RPMI7951 (cell line): ENCODE measurements at regions not wholly inside any gene's neighbourhood (a gene's known extent, or its start where the extent isn't known, plus 50 kb on each side); places are given as distances from the start of the nearest gene placed in this dataset.

Experiments used
- DNase-seq: peaks from one replicate; pipeline ENCODE4 v3.0.0-alpha.2; 2012; ENCODE audit warnings: low read depth

DNA sequence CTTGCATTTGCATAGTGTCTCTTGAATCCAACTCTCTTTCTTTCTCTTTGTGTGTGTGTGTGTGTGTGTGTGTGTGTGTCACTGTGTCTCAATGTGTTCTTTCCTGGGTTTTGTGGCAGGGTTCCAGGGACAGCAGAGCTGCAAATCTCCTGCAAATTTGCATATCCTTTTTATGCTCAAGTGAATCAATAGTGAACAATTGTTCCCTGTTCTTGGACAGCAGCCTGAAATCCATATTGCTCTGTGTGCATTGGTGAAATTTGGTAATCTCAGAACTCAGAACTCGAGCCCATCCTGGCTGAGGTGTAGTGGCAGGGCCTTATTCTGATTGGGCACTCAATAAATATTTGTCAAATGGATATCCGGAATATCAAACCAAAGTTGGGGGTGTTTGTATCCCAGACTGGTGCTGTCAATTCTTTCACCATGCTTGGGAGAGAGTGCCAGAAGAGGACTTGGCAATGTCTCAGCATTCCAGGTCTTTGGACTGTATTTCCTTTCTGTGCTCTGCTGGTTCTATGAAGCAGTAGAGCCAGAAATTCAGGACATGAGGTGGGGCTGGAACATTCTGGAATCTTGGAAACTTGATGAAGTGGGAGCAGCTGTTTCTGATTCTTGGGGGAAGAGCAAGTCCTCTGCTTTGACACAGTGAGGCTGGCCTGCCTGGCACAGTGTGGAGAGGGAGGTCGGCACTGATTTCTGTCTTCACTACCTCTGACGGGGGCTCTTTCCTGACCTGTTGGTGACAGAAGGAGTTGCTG is 380.6 kb upstream of the C2CD4B start:
- peak; percentile 11 for DNase-seq

DNA sequence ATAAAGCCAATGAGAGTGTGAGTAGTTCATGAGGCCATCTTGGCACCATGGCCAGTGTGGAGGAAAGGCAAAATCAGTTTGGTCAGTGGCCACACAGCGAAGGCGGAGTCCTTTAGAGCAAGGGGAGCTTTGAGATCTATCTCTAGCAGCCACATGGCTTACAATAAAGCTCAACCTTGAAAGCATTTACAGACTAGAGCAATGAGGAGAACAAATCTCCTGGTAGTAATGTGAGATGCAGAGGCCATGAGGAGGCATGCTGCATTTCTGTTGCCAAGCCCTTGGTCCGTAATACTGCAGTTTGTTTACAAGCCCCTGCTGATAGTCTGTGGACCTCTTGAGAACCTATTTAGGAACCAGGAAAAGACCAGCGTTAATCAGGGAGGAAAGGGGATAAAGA is 381.5 kb upstream of the C2CD4B start:
- no peak for DNase-seq

DNA sequence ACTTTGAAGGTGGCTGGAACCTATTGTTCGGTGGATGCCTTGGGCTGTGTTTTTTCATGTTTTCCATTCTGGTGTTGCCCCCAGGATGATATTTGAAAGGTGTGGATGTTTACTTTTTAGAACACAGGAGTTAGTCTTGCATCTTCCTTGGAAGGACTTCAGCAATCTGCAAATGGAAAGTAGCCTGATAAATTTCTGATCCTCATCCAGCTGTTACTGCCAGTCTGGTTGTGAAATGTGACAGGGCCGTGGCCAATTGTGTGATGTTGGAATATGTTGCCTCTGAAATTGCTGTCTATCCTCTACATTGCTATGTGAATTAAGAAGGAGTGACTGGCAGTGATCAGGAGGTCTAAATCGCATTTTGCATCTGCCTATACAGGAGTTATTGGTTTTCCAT is 382.5 kb upstream of the C2CD4B start:
- DNase-seq = no peak

DNA sequence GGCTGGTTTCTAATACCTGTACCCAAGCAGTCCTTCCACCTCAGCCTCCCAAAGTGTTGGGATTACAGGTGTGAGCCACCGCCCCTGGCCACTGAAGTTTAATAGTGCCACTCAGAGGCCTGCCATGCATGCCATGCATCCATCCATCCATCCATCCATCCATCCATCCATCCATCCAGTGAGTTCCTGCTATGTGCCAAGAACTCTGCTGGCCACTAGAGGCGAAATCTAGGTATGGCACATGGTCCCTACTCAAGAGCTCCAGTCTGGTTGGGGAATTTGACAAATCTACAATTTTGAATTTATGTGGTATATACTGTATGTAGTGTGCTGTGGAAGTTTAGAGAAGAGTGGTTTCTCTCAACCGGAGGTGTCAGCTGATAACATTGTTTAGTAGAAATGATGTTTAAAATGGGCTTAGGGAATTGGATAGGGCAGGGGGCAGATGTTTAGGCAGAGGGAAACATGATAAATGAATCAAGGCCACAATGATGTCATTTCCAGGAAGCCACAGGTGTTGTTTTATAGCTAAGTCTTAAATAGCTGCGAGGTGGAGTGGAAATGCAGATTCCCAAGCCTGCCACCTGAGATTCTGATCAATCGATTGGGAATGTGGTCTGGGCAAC is 384.4 kb upstream of the C2CD4B start:
- DNase-seq = peak; percentile 62

DNA sequence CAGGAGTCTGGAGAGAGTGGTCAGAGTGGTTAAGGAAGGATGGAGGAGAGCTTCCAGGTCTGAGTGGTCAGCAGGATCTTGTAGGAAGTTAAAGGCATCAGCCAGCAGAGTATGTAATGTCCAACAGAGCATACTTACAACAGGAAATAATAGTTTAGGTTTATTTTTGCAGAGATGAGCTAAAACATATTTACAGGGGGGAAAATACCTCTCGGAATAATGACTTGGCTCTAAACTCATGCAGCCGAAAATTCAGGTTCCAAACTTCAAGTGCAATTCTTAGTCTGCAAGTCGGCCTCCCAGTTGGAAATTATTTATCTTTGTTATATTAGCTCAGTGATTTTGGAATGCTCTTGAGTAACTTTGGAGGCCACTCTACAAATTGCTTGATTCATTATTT is 385.0 kb upstream of the C2CD4B start:
- no peak for DNase-seq

DNA sequence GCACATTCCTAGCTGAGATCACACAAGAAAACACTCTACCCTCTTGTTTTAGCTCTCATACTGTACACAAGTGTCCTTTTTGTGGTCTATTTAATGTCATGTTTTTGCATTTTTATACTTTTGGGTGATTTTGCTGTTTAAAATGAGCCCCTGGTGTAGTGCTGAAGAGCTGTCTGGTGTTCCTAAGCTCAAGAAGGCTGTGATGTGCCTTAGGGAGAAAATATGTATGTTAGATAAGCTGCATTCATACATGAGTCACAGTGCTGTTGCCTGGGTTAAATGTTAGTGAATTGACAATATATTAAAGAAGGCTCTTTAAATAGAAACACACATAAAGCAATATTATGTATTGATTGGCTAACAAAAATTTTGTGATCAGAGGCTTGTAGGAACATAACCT is 387.4 kb upstream of the C2CD4B start:
- DNase-seq = no peak

DNA sequence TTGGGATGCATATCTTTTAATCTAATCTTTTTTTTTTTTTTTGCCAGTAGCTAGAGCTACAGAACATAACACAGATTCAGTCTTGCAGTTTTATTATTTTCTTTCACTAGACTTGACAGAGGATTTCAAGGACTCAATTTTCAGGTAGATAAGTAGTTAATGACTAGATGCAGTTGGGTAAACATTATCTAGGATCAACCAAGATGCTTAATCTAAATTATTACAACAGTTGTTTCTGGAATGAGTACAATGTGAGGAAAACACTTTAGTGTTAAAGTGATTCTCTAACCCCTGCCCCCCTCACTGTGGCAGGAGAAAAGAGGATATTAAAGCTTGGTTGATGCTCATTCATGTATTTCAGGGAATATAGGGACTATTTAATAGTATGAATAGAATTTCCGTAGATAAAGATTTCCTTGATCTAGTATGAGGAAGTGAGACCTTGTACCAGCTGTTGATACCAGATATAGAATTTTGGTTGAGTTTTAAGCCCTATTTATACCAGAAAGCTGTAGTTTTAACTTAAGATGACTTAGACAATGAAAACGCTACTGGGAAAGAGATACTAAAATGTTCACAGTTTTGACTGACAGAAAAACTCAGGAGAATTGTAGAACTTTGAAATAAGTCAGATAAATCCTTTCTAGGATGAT is 389.0 kb upstream of the C2CD4B start:
- DNase-seq = no peak

DNA sequence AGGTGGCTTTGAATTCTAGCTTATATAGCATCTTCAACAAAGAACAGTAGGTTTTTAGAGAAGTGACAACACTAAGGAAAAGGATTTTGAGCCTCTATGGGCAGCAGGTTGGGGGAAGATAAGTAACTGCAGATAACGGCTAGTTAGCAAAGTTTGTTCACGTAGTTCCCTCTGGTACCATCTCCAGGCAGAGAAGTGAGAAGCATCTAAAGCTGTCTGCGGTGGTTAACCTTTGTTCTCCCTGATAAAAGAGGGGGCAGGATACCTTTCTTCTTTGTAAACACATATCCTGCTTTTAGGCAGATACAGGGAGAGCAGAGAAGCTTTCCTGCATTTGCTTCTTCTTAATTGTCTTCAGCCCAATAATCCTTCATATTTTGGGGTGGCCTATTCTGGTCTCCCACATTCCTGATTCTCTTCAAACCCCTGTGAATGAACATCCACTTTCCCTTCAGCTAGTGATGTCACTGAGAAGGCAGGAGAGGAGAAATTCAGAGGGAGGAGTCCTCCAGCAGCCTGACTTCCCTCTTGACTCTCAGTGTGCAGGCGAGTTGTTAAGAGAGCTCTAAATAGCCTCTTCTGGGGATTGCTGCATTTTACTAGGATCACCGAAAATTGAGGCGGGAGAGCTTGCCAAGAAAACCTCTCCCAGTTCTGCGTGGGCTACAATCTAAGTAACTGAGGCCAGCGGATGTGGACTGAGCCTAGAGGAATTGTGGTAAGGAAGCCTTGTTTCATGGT is 393.7 kb upstream of the C2CD4B start:
- no peak for DNase-seq

DNA sequence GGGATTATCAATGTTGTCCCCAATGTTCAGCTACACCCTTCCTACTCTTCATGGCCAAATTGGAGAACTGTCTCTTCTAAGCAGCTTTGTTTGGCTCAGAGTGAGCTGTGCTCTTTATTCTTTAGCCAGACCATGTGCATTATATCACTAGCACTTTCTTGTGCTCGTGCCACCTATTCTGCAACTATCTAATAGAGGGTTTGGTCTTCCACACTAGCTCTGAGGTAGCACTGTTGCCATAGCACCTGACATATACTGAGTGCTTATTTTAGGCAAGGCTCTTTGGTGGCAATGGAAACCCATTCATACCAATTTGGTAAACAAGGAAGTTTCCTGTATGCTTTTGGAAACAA is 394.3 kb upstream of the C2CD4B start:
- DNase-seq = no peak

DNA sequence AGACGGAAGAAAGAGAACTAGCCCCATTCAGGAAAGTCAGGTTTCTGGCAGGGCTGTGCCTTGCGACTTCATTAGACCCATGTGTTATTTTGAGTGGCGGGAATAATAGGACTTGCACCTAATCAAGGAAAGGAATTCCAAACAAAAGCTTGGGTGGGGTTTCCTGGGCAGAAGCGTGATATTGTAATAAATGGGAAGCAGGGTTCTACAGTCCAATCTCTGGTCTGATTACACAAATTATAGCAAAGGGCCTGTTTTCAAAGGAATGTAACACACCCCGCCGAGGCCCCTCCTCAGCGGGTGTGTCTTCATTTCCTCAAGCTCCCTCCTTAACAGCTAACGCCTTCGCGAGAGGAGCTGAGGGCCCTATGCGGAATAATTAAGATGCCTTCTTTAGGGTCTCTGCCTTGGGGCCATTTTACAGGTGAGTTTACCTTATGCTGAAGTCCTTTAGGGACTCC is 396.0 kb upstream of the C2CD4B start:
- no peak for DNase-seq

DNA sequence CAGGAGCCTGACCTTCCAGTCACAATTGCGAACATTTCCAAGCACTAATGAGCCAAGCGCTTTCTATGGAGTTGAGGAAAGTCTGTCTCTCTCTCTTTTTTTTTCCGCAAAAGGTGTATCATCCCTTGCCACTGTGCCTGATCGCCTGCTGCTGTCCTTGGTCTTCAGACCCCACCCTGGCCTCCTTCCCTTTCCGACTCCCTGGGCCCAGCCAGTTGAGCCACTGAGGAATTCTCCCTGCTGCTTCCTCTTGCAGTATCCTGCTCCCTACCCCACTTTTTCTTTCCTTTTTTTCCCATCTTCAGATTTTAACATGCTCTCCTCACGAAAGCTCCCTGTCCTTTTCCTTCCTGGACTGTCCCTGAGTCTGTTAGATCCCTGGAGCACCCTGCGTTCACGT is 396.5 kb upstream of the C2CD4B start:
- DNase-seq = no peak

DNA sequence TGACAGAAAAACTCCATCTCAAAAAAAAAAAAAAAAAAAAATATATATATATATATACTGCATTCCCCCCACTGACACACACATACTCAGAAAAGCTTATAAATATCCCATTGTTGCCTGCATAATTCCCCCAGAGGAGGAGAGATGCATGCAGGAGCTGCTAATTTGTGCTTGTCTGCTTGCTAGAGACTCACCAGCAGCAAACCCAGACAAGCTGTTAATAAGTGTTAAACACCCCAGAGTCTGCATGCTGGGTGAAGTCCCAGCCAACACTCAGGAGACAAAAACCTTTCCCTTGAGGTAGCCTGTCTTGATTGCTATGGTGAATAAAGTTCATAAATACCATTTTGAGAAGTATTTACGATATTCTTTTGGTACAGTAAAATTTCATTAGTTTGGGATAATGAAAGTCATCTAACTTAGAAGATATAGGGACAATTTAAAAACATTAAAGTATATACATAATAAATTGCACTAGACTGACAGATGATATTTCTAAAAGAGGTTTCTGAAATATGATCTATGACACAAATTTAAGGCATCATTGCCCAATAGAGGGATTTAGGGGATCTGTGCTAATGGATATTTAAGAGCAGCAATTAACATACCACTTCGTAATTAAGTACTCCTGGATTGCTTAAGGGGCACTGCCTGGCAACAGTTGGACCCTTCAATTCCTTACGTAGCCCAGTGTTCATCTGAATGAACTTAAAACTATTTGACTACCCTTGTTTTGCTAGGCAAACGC is 400.0 kb upstream of the C2CD4B start:
- DNase-seq = no peak

DNA sequence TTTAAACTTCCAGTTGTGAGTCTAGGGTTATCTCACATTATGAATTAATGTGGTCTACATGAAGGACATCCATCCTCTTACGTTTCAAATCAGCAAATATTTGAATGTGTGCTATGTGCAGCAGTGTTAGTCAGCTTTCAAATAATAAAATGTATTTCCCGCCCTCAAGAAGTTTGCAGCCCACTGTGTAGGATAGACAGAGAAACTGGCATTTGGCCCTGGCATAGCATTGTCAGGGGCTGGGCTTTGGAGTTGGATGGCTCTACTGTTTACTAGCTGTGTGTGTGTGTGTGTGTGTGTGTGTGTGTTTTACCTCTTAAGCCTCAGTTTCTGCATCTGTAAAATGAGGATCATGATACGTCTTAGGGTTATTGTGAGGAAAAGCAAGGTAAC is 400.5 kb upstream of the C2CD4B start:
- DNase-seq = no peak

DNA sequence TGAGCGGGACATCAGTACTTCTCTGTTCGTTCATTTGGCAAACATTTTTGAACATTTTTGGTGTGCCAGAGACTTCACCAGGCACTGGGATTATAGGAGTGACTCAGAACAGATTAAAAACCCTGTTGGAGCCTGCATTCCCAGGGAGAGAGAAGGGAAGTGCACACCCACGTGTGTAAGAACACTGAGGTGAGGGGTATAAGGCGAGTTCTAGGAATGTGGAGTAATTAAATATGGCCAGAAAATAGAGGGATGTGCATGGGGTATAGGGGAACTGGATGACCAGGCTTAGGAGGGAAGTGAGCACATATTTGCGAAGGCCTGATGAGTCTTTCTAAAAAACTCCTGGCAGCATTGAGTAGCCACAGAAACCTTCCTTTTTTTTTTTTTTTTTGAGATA is 401.2 kb upstream of the C2CD4B start:
- no peak for DNase-seq

DNA sequence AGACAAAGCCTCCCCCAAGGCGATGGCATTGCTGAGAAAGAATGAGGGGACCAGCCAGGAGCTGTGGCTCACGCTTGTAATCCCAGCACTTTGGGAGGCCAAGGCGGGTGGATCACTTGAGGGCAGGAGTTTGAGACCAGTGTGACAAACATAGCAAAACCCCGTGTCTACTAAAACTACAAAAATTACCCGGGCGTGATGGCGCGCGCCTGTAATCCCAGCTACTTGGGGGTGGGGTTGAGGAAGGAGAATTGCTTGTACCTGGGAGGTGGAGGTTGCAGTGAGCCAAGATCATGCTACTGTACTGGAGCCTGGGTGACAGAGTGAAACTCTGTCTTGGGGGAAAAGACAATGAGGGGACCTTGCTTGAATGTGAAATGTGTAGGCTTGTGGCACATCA is 402.4 kb upstream of the C2CD4B start:
- DNase-seq = no peak

DNA sequence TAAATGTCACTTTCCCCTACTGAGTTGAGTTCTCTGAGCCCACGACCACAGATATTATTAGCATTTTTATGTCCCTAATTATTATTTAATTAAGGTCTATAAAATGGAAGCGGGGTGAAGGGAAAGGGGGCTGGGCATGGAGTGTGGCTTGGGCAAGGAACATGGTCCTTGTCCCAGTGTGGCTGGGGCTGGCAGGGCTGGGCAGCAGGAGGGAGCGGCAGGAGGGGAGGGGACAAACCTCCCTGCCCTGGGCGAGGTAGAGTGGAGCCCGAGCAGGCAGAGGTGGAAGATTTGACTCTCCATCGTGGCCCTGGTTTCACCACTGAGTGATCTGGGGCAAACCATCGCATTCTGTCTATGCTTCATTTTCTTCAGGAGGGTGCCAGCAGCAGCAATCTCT is 402.9 kb upstream of the C2CD4B start:
- no peak for DNase-seq

DNA sequence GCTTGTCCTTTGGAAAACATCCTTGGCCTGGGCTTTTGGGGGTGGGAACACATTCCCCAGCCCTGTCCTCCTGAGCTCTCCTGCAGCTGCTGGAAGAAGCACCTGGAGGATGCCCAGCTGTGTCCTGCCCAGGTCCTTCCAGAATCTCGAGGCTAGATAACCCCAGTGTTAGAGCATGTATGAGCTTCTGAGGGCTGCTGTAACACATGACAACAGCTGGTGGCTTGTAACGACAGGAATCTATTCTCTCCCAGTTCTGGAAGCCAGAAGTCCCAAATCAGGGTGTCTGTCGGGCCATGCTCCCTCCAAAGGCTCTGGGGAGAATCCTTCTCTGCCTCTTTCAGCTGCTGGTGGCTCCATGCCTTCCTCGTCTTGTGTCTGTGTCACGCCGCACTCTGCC is 403.6 kb upstream of the C2CD4B start:
- no peak for DNase-seq

DNA sequence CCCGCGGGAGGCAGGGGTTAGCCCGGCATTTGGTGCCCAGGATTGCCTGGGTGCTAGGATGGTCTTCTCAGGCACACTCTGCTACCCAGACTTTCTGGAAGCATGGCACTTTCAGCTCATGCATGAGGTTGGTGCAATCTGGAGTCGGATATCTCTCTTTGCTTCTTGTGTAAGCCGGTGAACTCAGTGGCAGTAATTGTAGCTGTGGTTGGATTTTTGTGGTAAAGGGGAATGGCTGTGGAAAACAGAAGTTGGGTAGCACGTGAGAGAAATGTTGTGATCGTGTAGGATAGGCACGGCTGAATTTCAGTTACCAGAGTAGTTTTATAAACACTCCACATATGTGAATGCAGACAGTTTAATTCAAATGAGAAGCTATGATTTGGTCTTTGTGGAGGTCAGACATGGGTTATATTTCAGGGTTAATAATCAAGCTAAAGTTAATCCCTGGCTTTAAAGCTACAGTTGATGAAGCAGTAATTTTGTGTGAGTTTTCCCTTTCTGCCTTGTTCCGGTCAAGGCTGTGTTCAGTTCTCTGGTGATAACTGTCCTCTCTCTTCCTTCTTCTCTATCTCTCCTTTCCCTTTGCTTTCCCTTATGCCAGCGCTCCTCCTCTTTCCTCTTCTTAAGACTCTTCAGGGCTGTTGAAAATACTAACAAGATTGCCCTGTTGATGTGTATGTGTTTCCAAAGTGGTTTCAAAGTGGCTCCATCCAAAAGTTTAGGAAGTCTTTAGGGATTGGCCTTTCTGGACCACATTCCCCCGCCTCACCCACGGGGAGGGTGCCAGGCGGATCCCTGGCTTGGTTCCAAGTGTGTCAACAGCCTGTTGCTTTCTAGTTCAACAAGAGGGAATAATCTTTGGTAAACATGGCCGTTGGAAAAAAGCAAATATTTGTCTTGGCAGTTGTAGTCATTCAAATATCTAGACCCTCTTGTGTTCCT is 404.6 kb upstream of the C2CD4B start:
- DNase-seq = peak; percentile 82

DNA sequence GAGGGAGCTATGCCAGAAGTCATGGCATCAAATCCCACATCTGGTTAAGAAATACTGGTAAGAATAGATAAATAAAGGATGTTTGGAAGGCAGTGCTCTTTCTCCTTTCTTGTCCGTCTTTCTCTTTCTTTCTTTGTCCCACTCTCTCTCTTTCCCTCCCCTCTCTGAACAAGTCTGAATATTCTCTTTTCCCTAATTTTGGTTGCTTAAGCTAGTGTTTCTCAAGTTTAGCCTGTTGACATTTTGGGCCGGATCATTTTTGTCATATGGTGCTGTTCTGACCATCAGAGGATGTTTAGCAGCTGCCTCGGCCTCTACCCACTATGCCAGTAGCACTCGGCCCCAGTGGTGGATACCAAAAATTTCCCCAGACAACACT is 405.3 kb upstream of the C2CD4B start:
- DNase-seq = no peak

DNA sequence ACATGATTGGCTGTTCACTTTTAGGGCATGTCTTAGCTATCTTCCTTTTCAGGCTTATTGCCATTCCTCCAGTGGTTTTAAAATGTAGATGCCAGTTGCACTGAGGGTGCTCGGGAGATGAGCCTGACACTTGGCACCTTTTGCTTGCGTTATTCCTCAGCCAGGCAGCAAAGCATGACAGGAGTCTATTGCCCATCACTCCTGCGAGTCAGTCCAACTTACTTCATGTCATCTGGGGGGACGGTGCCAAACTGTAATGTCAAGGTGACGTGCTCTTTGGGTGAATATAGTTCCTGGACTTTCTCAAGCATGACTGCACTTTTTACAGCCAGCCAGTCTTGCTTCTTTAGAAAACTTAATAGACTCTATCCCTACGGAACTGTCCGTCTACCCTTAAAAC is 406.0 kb upstream of the C2CD4B start:
- no peak for DNase-seq

DNA sequence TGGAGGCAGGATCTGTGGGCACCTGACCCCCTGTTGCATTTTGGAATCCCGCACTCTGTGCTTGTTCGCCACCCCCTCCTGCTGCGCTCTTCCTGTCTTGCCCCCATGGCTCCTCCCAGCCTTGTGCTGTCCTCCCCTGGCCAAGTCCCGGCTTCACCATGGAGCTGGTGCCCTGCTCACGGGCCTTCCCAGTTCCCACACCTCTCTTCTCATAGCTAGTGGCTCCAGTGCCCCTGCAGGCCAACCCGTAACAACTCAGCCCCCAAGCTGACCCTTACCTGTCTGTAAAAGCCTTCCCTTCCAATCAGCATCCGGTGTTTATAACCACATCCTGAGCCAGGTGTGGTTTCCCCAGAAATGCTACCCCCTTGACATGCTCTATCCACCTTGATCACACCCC is 407.7 kb upstream of the C2CD4B start:
- no peak for DNase-seq
